ENCODE measurements at regions not wholly inside any gene's neighbourhood (a gene's known extent, or its start where the extent isn't known, plus 50 kb on each side); places are given as distances from the start of the nearest gene placed in this dataset.

DNA sequence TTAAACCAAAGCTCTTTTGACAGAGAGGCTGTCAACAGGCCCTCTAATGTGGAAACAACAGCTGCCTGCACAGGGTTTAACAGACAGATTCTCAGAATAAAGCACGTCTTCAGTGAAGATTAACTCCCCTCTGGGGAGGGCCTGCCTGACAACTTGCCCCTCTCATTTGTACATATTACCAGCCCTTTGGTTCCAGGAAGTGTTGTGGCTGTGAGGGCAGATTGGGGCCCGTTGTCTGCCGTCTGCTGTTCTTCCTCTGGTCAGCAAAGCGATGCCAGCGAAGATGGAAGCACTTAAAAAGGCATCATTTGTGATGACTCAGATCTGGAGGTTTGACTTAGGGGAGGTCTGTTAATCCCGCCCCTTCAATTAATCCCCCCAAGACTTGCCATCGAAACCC lies 177.0 kb upstream of the IRX6 start:
- TF ChIP-seq POLR2A (IDR thresholded peaks at IDR 0.05) = no peak
- TF ChIP-seq, protein P1, sequence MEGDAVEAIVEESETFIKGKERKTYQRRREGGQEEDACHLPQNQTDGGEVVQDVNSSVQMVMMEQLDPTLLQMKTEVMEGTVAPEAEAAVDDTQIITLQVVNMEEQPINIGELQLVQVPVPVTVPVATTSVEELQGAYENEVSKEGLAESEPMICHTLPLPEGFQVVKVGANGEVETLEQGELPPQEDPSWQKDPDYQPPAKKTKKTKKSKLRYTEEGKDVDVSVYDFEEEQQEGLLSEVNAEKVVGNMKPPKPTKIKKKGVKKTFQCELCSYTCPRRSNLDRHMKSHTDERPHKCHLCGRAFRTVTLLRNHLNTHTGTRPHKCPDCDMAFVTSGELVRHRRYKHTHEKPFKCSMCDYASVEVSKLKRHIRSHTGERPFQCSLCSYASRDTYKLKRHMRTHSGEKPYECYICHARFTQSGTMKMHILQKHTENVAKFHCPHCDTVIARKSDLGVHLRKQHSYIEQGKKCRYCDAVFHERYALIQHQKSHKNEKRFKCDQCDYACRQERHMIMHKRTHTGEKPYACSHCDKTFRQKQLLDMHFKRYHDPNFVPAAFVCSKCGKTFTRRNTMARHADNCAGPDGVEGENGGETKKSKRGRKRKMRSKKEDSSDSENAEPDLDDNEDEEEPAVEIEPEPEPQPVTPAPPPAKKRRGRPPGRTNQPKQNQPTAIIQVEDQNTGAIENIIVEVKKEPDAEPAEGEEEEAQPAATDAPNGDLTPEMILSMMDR (IDR thresholded peaks at IDR 0.05) = no peak

All from testis (tissue), 2 donors.